ENCODE measurements at regions not wholly inside any gene's neighbourhood (a gene's known extent, or its start where the extent isn't known, plus 50 kb on each side); places are given as distances from the start of the nearest gene placed in this dataset.

DNA sequence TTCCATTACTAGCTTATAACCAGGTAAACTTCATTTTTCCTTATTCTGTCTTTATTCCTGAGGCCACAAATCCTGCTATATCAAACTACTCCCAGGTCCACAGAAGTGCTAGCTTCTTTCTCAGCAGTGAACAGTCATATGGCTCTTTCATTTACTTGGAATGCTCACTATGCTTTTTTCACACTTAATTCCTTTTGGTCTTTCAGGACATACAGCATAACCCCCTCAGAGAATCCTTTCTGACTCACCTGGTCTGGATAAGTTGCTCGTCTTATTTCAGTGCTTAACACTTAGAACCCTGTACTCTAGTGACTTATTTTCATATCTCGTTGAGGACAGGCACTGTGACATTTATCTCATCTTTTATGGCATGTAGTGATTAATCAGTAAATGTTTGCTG, 325.0 kb upstream of the UBE2E3 start:
- no peak for TF ChIP-seq POLR2A (IDR thresholded peaks at IDR 0.05)
- TF ChIP-seq, protein P1, sequence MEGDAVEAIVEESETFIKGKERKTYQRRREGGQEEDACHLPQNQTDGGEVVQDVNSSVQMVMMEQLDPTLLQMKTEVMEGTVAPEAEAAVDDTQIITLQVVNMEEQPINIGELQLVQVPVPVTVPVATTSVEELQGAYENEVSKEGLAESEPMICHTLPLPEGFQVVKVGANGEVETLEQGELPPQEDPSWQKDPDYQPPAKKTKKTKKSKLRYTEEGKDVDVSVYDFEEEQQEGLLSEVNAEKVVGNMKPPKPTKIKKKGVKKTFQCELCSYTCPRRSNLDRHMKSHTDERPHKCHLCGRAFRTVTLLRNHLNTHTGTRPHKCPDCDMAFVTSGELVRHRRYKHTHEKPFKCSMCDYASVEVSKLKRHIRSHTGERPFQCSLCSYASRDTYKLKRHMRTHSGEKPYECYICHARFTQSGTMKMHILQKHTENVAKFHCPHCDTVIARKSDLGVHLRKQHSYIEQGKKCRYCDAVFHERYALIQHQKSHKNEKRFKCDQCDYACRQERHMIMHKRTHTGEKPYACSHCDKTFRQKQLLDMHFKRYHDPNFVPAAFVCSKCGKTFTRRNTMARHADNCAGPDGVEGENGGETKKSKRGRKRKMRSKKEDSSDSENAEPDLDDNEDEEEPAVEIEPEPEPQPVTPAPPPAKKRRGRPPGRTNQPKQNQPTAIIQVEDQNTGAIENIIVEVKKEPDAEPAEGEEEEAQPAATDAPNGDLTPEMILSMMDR (IDR thresholded peaks at IDR 0.05) = no peak

All from lower leg skin (tissue), 3 donors.